Gastrocnemius medialis (tissue), 4 donors: ENCODE measurements at regions not wholly inside any gene's neighbourhood (a gene's known extent, or its start where the extent isn't known, plus 50 kb on each side); places are given as distances from the start of the nearest gene placed in this dataset.

Source experiments
- ATAC-seq, 2 donors: fragments of 150-250 bp; one replicate each; pipeline ENCODE4 v1.9.1; 2016
- DNase-seq, 2 donors: peaks; one replicate each; pipeline ENCODE4 v3.0.0-alpha.2; 2019
- H3K27ac ChIP-seq, 4 donors: fragments of 200-600 bp; sonication (generic); 1 replicate in 1 of 4; 2 replicates in 3 of 4; pipeline ENCODE4 v1.5.1; 2016 to 2018; ENCODE audit warnings: mild to moderate bottlenecking in 2 of 4, moderate library complexity in 1 of 4
- H3K27me3 ChIP-seq, 3 donors: fragments of 200-600 bp; sonication (generic) in 2 of 3; 1 replicate in 1 of 3; 2 replicates in 2 of 3; pipeline versions ENCODE4 v1.5.1 to v1.6.0; 2016 to 2019; ENCODE audit warnings: mild to moderate bottlenecking in 1 of 3, moderate library complexity in 1 of 3
- H3K36me3 ChIP-seq, 2 donors: fragments of 200-600 bp; sonication (generic) in 1 of 2; one replicate each; pipeline ENCODE4 v1.5.1; 2017 to 2018
- H3K4me1 ChIP-seq, 2 donors: fragments of 200-600 bp; sonication (generic) in 1 of 2; one replicate each; pipeline ENCODE4 v1.5.1; 2016 to 2017; ENCODE audit warnings: mild to moderate bottlenecking in 2 of 2
- H3K4me3 ChIP-seq, 4 donors: fragments of 200-600 bp; sonication (generic) in 3 of 4; 1 replicate in 1 of 4; 2 replicates in 3 of 4; pipeline ENCODE4 v1.5.1; 2016 to 2019; ENCODE audit warnings: mild to moderate bottlenecking in 2 of 4
- H3K9me3 ChIP-seq, 3 donors: fragments of 200-600 bp; sonication (generic) in 2 of 3; 1 replicate in 1 of 3; 2 replicates in 2 of 3; pipeline ENCODE4 v1.5.1; 2016 to 2019
- CTCF ChIP-seq, 5 experiments: fragments of 450-650 bp in 3 of 5; fragments of 200-600 bp in 2 of 5; sonication (generic) in 2 of 5; IDR thresholded peaks in 4 of 5; conservative IDR thresholded peaks in 1 of 5; 1 replicate in 4 of 5; 2 replicates in 1 of 5; pipeline ENCODE4 v1.5.1; 2016 to 2019; ENCODE audit warnings: antibody characterized with exemption in 5 of 5, mild to moderate bottlenecking in 3 of 5, moderate library complexity in 3 of 5
- POLR2A ChIP-seq, 2 donors: fragments of 450-650 bp; IDR thresholded peaks; one replicate each; pipeline ENCODE4 v1.6.1; 2017; ENCODE audit warnings: antibody characterized with exemption in 2 of 2, mild to moderate bottlenecking in 2 of 2, moderate library complexity in 2 of 2
- in situ Hi-C, 4 donors: fragments of 200-750 bp; cut with MboI; loops; one replicate each; pipeline versions ENCODE4 v1.15.0 to v1.8.0; 2017; ENCODE audit warnings: low sequenced_read_pairs in 4 of 4
- intact Hi-C: fragments of 100-400 bp; cut with DNase I; formaldehyde crosslinking; loops from one replicate; pipeline ENCODE4 v1.15.1; 2023; ENCODE audit warnings: low total_unique reads

- Histone ChIP-seq H3K36me3 (no peaks in the 10 kb centered on the region), H3K9me3 (no peaks in the 10 kb centered on the region), H3K27me3 (no peaks in the 10 kb centered on the region), H3K4me1 (no peaks in the 10 kb centered on the region), H3K4me3 (no peak overlapping the region), H3K27ac (no peak overlapping the region)
- TF ChIP-seq CTCF (IDR thresholded peaks at IDR 0.05 in 4 of 5, conservative IDR thresholded peaks at IDR 0.05 in 1 of 5) (no peak), POLR2A (IDR thresholded peaks at IDR 0.05) (no peak)
- intact Hi-C loops, result no loop called here
- ATAC-seq, result no peak
- no peak for DNase-seq
- in situ Hi-C loops, result no loop called here
Observed at GRCh38 chr5:153400931-153401330, 89.5 kb upstream of the GRIA1 start.

- intact Hi-C loops, result no loop called here
- TF ChIP-seq POLR2A (IDR thresholded peaks at IDR 0.05), result no peak
- TF ChIP-seq CTCF (IDR thresholded peaks at IDR 0.05 in 4 of 5, conservative IDR thresholded peaks at IDR 0.05 in 1 of 5), result no peak
- in situ Hi-C loops, result no loop called here
Observed at GRCh38 chr5:153402550-153402949, 87.9 kb upstream of the GRIA1 start.

GRCh38 chr5:153403470-153403869, 87.0 kb upstream of the GRIA1 start:
- ATAC-seq (no peak), DNase-seq (no peak)
- intact Hi-C loops, result no loop called here
- Histone ChIP-seq H3K4me3 (no peak overlapping the region), H3K4me1 (no peaks in the 10 kb centered on the region), H3K27ac (no peak overlapping the region), H3K36me3 (no peaks in the 10 kb centered on the region), H3K27me3 (no peaks in the 10 kb centered on the region), H3K9me3 (no peaks in the 10 kb centered on the region)
- TF ChIP-seq POLR2A (IDR thresholded peaks at IDR 0.05) (no peak), CTCF (IDR thresholded peaks at IDR 0.05 in 4 of 5, conservative IDR thresholded peaks at IDR 0.05 in 1 of 5) (no peak)
- in situ Hi-C loops, result no loop called here

More at GRCh38 chr5:153402550-153402949, 87.9 kb upstream of the GRIA1 start:
- no peak for ATAC-seq
- H3K27me3 ChIP-seq, result no peaks in the 10 kb centered on the region
- no peak overlapping the region for H3K4me3 ChIP-seq
- no peak for DNase-seq
- H3K9me3 ChIP-seq, result no peaks in the 10 kb centered on the region
- no peak overlapping the region for H3K27ac ChIP-seq
- H3K4me1 ChIP-seq, result no peaks in the 10 kb centered on the region
- H3K36me3 ChIP-seq, result no peaks in the 10 kb centered on the region

- Histone ChIP-seq H3K27me3 (no peaks in the 10 kb centered on the region), H3K9me3 (no peaks in the 10 kb centered on the region), H3K27ac (no peak overlapping the region), H3K4me1 (no peaks in the 10 kb centered on the region), H3K4me3 (no peak overlapping the region), H3K36me3 (no peaks in the 10 kb centered on the region)
- in situ Hi-C loops (no loop called here), intact Hi-C loops (no loop called here)
- no peak for TF ChIP-seq CTCF (IDR thresholded peaks at IDR 0.05 in 4 of 5, conservative IDR thresholded peaks at IDR 0.05 in 1 of 5)
- no peak for TF ChIP-seq POLR2A (IDR thresholded peaks at IDR 0.05)
- DNase-seq (no peak), ATAC-seq (no peak)
Observed at GRCh38 chr5:153404747-153405146, 85.7 kb upstream of the GRIA1 start.

- no peaks in the 10 kb centered on the region for H3K36me3 ChIP-seq
- in situ Hi-C loops, result no loop called here
- DNase-seq, result no peak
- H3K27me3 ChIP-seq, result no peaks in the 10 kb centered on the region
- no peak for ATAC-seq
- no peak overlapping the region for H3K27ac ChIP-seq
- H3K4me1 ChIP-seq, result no peaks in the 10 kb centered on the region
- TF ChIP-seq CTCF (IDR thresholded peaks at IDR 0.05 in 4 of 5, conservative IDR thresholded peaks at IDR 0.05 in 1 of 5) (no peak), POLR2A (IDR thresholded peaks at IDR 0.05) (no peak)
- no peak overlapping the region for H3K4me3 ChIP-seq
- H3K9me3 ChIP-seq, result no peaks in the 10 kb centered on the region
- intact Hi-C loops, result no loop called here
Observed at GRCh38 chr5:153421676-153422075, 68.8 kb upstream of the GRIA1 start.
